Adrenal gland (tissue), 5 donors: ENCODE measurements at regions not wholly inside any gene's neighbourhood (a gene's known extent, or its start where the extent isn't known, plus 50 kb on each side); places are given as distances from the start of the nearest gene placed in this dataset.

ENCODE experiments used
- POLR2A ChIP-seq, 2 donors: fragments of 450-650 bp; IDR thresholded peaks; one replicate each; pipeline ENCODE4 v1.6.1; 2017; ENCODE audit warnings: antibody characterized with exemption in 2 of 2, mild to moderate bottlenecking in 2 of 2, moderate library complexity in 1 of 2
- TF ChIP-seq, protein P1 (sequence below), 6 experiments: fragments of 450-650 bp in 4 of 6; fragments of 200-600 bp in 2 of 6; sonication (generic) in 1 of 6; IDR thresholded peaks; 1 replicate in 5 of 6; 2 replicates in 1 of 6; pipeline versions ENCODE4 v1.5.1 to v1.8.0; 2016 to 2021; ENCODE audit warnings: antibody characterized with exemption in 6 of 6, mild to moderate bottlenecking in 2 of 6, moderate library complexity in 1 of 6
- donor health status: DM: no; HTN: no; CAD: no.

- TF ChIP-seq, protein P1, sequence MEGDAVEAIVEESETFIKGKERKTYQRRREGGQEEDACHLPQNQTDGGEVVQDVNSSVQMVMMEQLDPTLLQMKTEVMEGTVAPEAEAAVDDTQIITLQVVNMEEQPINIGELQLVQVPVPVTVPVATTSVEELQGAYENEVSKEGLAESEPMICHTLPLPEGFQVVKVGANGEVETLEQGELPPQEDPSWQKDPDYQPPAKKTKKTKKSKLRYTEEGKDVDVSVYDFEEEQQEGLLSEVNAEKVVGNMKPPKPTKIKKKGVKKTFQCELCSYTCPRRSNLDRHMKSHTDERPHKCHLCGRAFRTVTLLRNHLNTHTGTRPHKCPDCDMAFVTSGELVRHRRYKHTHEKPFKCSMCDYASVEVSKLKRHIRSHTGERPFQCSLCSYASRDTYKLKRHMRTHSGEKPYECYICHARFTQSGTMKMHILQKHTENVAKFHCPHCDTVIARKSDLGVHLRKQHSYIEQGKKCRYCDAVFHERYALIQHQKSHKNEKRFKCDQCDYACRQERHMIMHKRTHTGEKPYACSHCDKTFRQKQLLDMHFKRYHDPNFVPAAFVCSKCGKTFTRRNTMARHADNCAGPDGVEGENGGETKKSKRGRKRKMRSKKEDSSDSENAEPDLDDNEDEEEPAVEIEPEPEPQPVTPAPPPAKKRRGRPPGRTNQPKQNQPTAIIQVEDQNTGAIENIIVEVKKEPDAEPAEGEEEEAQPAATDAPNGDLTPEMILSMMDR (IDR thresholded peaks at IDR 0.05): no peak
- TF ChIP-seq POLR2A (IDR thresholded peaks at IDR 0.05): no peak
Measured at GRCh38 chr13:77989281-77989680, 70.7 kb upstream of the EDNRB start.
